GM18519 (cell line): ENCODE measurements at regions not wholly inside any gene's neighbourhood (a gene's known extent, or its start where the extent isn't known, plus 50 kb on each side); places are given as distances from the start of the nearest gene placed in this dataset.
"Not testable (repeated sequence)": the region's sequence is repeated elsewhere in the genome, so short reads cannot be mapped to it uniquely, and the experiment has no call there.

Experiments
- ATAC-seq: cut with Tn5 transposase; IDR thresholded peaks from one replicate; pipeline ENCODE4 v1.9.1; 2021; ENCODE audit warnings: mild to moderate bottlenecking, moderate library complexity; ENCODE audit not compliant: unreplicated experiment, low FRiP score

GRCh38 chr7:149610441-149611011 lies 112.9 kb upstream of the ZNF746 start:
- no peak for ATAC-seq

DNA sequence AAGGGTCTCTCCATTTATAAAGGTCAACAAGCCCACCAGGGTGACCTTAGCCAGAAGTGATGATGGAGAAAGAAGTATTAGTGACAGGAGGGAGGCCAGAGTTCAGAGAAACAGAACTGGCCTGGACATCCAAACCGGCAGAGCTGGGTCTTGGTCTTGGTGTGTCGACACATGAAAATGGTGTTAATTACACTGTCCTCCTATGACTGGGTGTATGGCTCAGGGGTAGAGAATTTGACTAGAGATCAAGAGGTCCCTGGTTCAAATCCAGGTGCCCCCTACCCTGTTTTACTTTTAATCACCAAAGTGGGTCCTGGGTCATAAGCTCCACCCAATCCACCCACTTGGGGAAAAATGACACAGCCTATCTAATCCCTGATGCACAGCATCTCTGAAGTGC lies 110.6 kb upstream of the ZNF746 start:
- no peak for ATAC-seq

GRCh38 chr7:149607683-149608082 lies 110.1 kb upstream of the ZNF746 start:
- ATAC-seq: no peak

- no peak for ATAC-seq
Measured at GRCh38 chr7:149606826-149607225, 109.2 kb upstream of the ZNF746 start.

DNA sequence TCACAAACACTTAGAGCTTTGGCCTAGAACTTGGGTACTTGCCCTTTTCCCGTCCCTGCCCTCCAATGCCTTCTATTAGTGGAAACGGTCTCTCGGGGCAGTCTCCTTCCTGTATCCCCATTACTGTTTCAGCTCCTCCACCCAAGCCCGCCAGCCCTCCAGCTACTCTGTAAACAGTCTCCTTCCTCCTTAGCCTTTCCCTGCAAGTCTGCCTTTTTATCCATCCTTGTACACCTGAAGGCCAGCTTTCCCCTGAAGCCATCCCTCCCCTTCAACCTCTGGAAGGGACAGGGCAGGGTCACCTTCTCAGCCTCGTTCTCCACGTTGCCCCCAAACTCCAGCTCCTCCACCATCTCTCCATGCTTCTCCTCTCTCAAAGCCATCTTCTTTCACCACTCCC lies 108.1 kb upstream of the ZNF746 start:
- no peak for ATAC-seq

DNA sequence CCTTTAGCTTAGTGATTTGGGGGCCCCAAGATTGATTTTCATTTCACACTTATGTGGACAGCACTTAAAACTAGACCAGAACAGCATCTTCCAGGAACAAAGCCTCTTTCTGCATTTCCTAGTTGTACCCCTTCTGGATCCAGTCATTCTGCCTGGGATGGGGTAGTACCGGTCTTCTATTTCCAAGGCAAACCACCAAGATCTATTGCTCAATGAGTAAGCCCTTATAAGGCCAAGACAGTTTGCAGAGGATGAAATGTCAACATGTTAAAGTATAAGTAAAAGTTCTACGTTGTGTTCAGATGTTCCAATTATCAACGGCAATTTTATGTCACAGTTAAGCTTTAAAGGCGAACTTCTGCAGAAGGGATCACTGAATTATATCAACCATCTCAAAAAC lies 106.9 kb upstream of the ZNF746 start:
- ATAC-seq: no peak

DNA sequence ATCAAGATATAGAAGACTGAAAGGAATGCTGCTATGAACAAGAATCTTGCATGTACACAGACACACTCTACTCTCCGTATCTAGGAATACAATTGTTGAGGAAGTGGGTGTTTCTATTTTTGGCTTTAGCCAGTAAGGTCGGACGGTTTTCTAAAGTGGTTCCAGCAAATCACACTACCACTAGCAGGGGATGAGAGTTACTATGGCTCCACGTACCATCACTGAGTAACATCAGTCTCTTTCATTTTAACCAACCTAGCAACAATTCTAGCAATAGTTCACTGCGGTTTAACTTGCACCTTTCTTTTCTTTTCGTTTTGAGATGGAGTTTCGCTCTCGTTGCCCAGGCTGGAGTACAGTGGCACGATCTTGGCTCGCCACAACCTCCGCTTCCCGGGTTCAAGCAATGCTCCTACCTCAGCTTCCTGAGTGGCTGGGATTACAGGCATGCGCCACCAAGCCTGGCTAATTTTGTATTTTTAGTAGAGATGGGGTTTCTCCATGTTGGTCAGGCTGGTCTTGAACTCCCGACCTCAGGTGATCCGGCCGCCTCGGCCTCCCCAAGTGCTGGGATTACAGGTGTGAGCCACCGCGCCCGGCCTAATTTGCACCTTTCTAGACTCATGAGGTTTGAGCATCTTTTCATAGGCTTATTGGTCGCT lies 103.2 kb upstream of the ZNF746 start:
- peak; percentile 94 for ATAC-seq

GRCh38 chr7:149599636-149600206 lies 102.1 kb upstream of the ZNF746 start:
- ATAC-seq: no peak

DNA sequence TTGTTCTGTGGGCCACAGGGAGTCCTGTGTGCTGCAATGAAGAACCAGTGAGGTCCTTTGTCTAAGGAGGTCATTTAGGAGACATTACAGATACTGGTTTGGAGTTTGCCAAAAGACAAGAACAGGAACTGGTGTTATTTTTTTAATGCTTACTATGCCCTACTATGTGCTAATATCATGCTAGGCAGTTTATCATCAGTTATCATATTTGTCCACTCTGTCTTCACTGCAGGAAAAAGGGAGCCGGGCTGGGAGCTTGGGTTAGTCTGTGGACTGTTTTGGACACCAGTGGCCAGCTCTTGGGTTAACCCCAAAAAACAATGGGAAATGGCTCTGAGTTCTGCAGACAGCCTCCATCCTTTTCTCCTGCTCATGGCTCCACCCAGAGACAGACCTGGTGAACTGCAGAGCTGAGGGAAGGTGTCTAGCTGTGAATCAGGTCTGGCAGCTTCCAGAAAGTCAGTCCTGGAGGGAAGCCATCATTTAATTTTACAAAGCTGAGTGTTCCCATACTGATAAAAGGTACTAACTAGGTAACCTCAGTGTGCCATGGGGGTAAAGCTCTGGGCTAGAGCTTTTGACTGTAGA lies 101.2 kb upstream of the ZNF746 start:
- no peak for ATAC-seq

DNA sequence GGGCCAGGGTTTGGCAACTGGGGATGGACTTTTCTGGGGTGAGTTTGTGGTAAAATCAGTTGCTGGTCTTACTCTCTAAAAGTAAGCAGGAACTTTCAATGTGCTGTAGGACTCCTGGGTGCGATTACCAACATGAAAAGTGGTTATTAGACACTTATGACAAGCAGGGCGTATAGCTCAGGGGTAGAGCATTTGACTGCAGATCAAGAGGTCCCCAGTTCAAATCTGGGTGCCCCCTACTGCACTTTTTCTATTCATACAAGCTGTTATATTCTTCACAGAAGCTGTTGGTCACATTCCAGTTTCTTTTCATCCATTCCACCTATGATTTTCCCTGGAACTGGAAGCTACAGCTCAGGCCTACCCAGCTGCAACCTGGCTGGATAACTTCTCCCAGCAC lies 100.2 kb upstream of the ZNF746 start:
- not testable (repeated sequence) for ATAC-seq

DNA sequence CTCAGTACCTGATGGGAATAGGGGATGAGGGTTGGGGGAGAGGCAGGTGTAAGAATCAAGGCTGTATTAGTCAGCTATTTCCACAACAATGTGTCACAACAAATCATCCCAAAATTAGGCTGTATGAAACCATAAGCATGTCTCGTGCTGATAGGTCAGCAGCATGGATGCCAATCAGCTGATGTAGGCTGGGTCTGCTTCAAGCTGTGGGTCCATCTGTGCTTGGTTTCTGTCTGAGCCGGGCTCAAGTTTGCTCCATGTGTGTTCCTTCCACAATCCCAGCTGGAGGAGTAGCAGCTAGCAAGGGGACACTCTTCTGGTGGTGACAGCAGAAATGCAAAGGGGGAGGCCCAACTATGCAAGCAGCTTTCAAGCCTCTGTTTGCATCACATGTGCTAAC lies 97.9 kb upstream of the ZNF746 start:
- ATAC-seq: no peak

GRCh38 chr7:149595078-149595477 lies 97.5 kb upstream of the ZNF746 start:
- no peak for ATAC-seq

DNA sequence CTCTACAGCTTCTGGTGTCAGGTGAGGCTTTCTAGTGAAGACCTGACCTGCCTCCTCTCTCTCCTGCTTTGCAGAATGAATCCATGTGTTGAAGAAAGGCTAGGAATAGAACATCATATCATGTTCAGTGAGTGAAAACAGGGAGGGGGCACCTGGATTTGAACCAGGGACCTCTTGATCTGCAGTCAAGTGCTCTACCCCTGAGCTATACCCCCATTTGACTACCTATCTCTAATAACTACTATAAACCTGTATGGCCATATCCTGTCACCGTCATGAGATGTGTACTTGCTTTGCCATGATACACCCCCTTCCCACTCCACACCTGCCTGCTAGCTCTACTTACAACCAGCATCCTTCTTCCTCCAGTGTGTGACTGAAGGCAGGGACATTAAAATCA lies 91.3 kb upstream of the ZNF746 start:
- no peak for ATAC-seq

GRCh38 chr7:149586646-149587645 lies 89.3 kb upstream of the ZNF746 start:
- no peak for ATAC-seq

DNA sequence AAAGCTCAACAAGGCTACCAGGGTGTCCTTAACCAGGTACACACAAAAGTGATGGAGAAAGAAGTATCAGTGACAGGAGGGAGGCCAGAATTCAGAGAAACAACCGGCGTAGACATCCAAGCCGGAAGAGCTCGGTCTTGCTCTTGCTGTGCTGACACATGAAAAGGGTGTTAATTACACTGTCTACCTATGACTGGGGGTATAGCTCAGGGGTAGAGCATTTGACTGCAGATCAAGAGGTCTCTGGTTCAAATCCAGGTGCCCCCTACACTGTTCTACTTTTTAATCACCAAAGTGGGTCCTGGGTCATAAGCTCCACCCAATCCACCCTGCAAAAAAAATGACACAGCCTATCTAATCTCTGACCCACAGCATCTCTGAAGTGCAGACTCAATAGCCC lies 86.9 kb upstream of the ZNF746 start:
- ATAC-seq: no peak

GRCh38 chr7:149584009-149584408 lies 86.4 kb upstream of the ZNF746 start:
- ATAC-seq: no peak

DNA sequence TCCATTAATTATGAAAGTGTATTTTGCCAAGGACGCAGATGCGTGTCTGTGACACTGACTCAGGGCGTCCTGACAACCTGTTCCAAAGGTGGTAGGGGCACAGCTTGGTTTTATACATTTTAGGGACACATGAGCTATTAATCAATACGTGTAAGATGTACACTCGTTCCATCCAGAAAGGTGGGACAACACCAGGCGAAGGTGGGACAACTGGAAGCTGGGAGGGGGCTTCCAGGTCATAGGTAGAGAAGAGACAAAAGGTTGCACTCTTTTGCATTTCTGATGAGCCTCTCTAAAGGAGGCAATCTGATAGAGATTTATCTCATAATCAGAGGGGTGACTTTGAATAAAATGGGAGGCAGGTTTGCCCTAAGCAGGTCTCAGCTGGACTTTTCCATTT lies 82.7 kb upstream of the ZNF746 start:
- no peak for ATAC-seq

- ATAC-seq: not testable (repeated sequence)
Measured at GRCh38 chr7:149579365-149579764, 81.8 kb upstream of the ZNF746 start.

DNA sequence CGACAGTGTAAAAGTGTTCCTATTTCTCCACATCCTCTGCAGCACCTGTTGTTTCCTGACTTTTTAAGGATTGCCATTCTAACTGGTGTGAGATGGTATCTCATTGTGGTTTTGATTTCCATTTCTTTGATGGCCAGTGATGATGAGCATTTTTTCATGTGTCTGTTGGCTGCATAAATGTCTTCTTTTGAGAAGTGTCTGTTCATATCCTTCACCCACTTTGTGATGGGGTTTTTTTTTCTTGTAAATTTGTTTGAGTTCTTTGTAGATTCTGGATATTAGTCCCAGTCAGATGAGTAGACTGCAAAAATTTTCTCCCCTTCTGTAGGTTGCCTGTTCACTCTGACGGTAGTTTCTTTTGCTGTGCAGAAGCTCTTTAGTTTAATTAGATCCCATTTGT lies 76.8 kb upstream of the ZNF746 start:
- ATAC-seq: not testable (repeated sequence)

GRCh38 chr7:149573519-149573918 lies 75.9 kb upstream of the ZNF746 start:
- no peak for ATAC-seq

DNA sequence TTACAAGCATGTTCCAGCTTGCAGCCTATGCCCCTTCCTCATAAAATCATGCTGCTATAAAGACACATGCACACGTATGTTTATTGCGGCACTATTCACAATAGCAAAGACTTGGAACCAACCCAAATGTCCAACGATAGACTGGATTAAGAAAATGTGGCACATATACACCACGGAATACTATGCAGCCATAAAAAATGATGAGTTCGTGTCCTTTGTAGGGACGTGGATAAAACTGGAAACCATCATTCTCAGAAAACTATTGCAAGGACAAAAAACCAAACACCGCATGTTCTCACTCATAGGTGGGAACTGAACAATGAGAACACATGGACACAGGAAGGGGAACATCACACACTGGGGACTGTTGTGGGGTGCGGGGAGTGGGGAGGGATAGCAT lies 75.3 kb upstream of the ZNF746 start:
- ATAC-seq: not testable (repeated sequence)
